Activated naive CD4-positive, alpha-beta T cell treated with anti-CD3 and anti-CD28 coated beads for 36 hours (primary cell): ENCODE measurements at regions not wholly inside any gene's neighbourhood (a gene's known extent, or its start where the extent isn't known, plus 50 kb on each side); places are given as distances from the start of the nearest gene placed in this dataset.
A peak's percentile ranks its signal among the peaks of the same experiment; 100 is the strongest.
"Not testable (repeated sequence)": the region's sequence is repeated elsewhere in the genome, so short reads cannot be mapped to it uniquely, and the experiment has no call there.

Experiments used
- CTCF ChIA-PET: fragments of 350-600 bp; sonication (Branson Sonifier 250); formaldehyde crosslinking; loops from one replicate; lab custom pipeline; 2021; ENCODE audit warnings: antibody characterized with exemption; lab: Charles Lee
- DNase-seq: peaks from one replicate; pipeline ENCODE4 v3.0.0-alpha.2; 2020
- H3K27ac Mint-ChIP-seq: one replicate; pipeline ENCODE4 v1.8.0; 2021; ENCODE audit warnings: mild to moderate bottlenecking, mixed read lengths
- H3K27me3 Mint-ChIP-seq: one replicate; pipeline ENCODE4 v1.8.0; 2021; ENCODE audit warnings: low read depth, mixed read lengths
- H3K36me3 Mint-ChIP-seq: one replicate; pipeline ENCODE4 v1.8.0; 2021; ENCODE audit warnings: low read depth, mixed read lengths
- H3K4me1 Mint-ChIP-seq: one replicate; pipeline ENCODE4 v1.8.0; 2021; ENCODE audit warnings: low read depth, mixed read lengths
- H3K4me3 Mint-ChIP-seq: one replicate; pipeline ENCODE4 v1.8.0; 2021; ENCODE audit warnings: mild to moderate bottlenecking, moderate library complexity, mixed read lengths
- H3K9me3 Mint-ChIP-seq: one replicate; pipeline ENCODE4 v1.8.0; 2021; ENCODE audit warnings: mixed read lengths
- intact Hi-C: fragments of 100-400 bp; cut with micrococcal nuclease; formaldehyde crosslinking; loops from one replicate; pipeline ENCODE4 v1.15.1; 2023

- H3K27me3 Mint-ChIP-seq: no peaks in the 10 kb centered on the region
- H3K27ac Mint-ChIP-seq: peak overlapping the region; percentile 79
- no peak overlapping the region for H3K4me3 Mint-ChIP-seq
- peaks cover 58% of the 10 kb centered on the region for H3K4me1 Mint-ChIP-seq
- CTCF ChIA-PET: interaction anchor here (0.6 to 1.9 kb wide), 5 partner anchors 59 to 873 kb away, joined by 3 to 9 read pairs (median 3); no protein-coding TSS in a partner anchor
- H3K9me3 Mint-ChIP-seq: no peaks in the 10 kb centered on the region
- H3K36me3 Mint-ChIP-seq: no peaks in the 10 kb centered on the region
- intact Hi-C loops: loop anchor here (1.0 kb wide), 9 partner anchors 25 to 1108 kb away; partner anchors contain the start of gene BCL6
- peak; percentile 86 for DNase-seq
Observed at GRCh38 chr3:187807086-187807862, 62.0 kb upstream of the BCL6 start.

DNA sequence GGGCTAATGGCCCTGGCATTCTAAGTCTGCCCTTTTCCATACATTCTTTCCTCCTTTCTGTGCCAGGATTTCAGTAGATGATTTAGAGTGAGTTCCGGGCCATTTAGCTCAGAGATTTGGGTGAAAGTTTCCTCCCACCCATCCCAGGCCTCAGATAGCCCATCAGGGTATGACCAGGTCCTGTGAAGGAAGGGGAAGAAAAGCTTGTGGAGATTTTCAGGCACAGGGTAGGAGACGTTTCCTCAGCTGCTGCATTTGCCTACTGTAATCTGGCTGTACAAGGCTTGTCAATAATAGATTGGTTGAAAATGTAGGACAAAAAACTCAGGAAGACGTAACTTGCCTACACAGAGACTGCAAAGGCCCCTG is 63.2 kb upstream of the BCL6 start:
- CTCF ChIA-PET: interaction anchor here (1.5 kb wide), 2 partner anchors 61 to 70 kb away, joined by 3 to 5 read pairs; no protein-coding TSS in a partner anchor
- peaks cover 48% of the 10 kb centered on the region for H3K4me1 Mint-ChIP-seq

GRCh38 chr3:187809612-187809991 is 64.3 kb upstream of the BCL6 start:
- Mint-ChIP-seq H3K9me3 (no peaks in the 10 kb centered on the region), H3K4me1 (peaks cover 38% of the 10 kb centered on the region), H3K36me3 (no peaks in the 10 kb centered on the region), H3K27ac (no peak overlapping the region), H3K4me3 (no peak overlapping the region), H3K27me3 (no peaks in the 10 kb centered on the region)
- intact Hi-C loops: no loop called here
- CTCF ChIA-PET: interaction anchor here (0.6 to 1.8 kb wide), 3 partner anchors 59 to 577 kb away, joined by 3 to 5 read pairs (median 4); no protein-coding TSS in a partner anchor
- no peak for DNase-seq

More for the DNA sequence above, 63.2 kb upstream of the BCL6 start:
- intact Hi-C loops: no loop called here
- Mint-ChIP-seq H3K4me3 (no peak overlapping the region), H3K27ac (no peak overlapping the region), H3K36me3 (no peaks in the 10 kb centered on the region), H3K9me3 (no peaks in the 10 kb centered on the region), H3K27me3 (no peaks in the 10 kb centered on the region)
- DNase-seq: no peak

- CTCF ChIA-PET: interaction anchor here (0.6 to 1.8 kb wide), 3 partner anchors 59 to 576 kb away, joined by 3 to 5 read pairs (median 4); no protein-coding TSS in a partner anchor
- intact Hi-C loops: no loop called here
- no peaks in the 10 kb centered on the region for H3K9me3 Mint-ChIP-seq
- DNase-seq: no peak
- peaks cover 33% of the 10 kb centered on the region for H3K4me1 Mint-ChIP-seq
- no peaks in the 10 kb centered on the region for H3K27me3 Mint-ChIP-seq
- no peak overlapping the region for H3K27ac Mint-ChIP-seq
- no peaks in the 10 kb centered on the region for H3K36me3 Mint-ChIP-seq
- H3K4me3 Mint-ChIP-seq: no peak overlapping the region
Observed at GRCh38 chr3:187810021-187810446, 64.8 kb upstream of the BCL6 start.

DNA sequence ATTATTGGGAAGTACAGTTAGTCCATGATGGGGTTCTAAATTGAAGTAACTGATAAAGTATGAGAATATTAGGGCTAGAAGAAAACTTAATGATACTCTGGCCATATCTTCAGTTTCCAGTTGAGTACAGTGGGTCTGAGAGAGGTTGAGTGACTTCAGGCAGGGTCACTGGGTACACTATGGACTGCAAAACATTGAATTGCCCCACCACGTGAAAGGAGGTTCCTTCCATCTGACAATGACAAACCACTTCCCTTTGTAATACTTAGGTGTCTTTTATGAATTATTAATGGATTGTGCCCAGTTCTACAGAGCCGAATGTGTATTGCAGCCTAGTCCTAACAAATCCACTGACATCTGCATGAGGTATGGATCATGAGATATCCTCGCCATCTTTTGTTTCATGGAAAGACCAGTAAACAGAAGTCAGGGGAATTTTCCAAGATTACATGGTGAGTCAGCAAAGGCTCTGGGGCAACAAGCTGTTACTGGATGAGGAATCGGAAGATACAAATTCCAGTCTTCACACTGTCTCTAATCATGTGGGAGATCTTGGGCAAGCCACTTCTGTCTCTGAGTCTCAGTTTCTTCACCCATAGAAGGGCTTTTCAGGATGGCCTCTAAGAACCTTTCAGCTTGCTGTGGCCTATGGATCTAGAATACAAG is 66.5 kb upstream of the BCL6 start:
- intact Hi-C loops: no loop called here
- H3K27me3 Mint-ChIP-seq: no peaks in the 10 kb centered on the region
- H3K36me3 Mint-ChIP-seq: no peaks in the 10 kb centered on the region
- peaks cover 17% of the 10 kb centered on the region for H3K4me1 Mint-ChIP-seq
- no peaks in the 10 kb centered on the region for H3K9me3 Mint-ChIP-seq
- H3K4me3 Mint-ChIP-seq: no peak overlapping the region
- H3K27ac Mint-ChIP-seq: no peak overlapping the region
- no peak for DNase-seq
- CTCF ChIA-PET: no interaction called here

- CTCF ChIA-PET: no interaction called here
- no peak overlapping the region for H3K4me3 Mint-ChIP-seq
- no peaks in the 10 kb centered on the region for H3K27me3 Mint-ChIP-seq
- intact Hi-C loops: no loop called here
- H3K4me1 Mint-ChIP-seq: peaks cover 10% of the 10 kb centered on the region
- no peak overlapping the region for H3K27ac Mint-ChIP-seq
- DNase-seq: no peak
- no peaks in the 10 kb centered on the region for H3K9me3 Mint-ChIP-seq
- H3K36me3 Mint-ChIP-seq: no peaks in the 10 kb centered on the region
Observed at GRCh38 chr3:187812496-187812895, 67.2 kb upstream of the BCL6 start.

DNA sequence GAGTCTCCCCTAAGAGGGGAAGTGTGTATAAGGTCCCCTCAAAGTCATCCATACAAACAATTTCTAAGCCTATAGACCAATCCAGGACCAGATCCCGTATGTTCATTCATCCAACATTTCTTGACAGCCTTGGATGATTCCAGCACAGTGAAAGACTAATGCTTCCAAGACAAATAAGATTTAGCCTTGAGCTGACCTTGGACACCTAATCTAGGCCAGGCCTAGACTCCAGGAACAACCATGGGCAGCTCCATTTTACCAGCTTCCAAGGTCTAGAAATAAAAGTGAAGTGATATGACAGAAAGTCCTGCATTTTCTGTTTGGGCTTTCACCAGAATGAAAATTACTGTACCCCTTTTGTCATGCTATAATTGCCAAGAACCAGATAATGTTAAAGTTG is 67.9 kb upstream of the BCL6 start:
- Mint-ChIP-seq H3K27ac (no peak overlapping the region), H3K9me3 (no peaks in the 10 kb centered on the region), H3K36me3 (no peaks in the 10 kb centered on the region), H3K4me1 (peaks cover 6% of the 10 kb centered on the region), H3K4me3 (no peak overlapping the region), H3K27me3 (no peaks in the 10 kb centered on the region)
- no peak for DNase-seq
- CTCF ChIA-PET: no interaction called here
- intact Hi-C loops: no loop called here

GRCh38 chr3:187817766-187818165 is 72.5 kb upstream of the BCL6 start:
- intact Hi-C loops, CTCF ChIA-PET, H3K27ac Mint-ChIP-seq, H3K9me3 Mint-ChIP-seq, H3K36me3 Mint-ChIP-seq, H3K4me1 Mint-ChIP-seq, DNase-seq, H3K4me3 Mint-ChIP-seq, H3K27me3 Mint-ChIP-seq: not testable (repeated sequence)

GRCh38 chr3:187821616-187822317 is 76.5 kb upstream of the BCL6 start:
- CTCF ChIA-PET: interaction anchor here (1.1 kb wide), 1 partner anchor 73 kb away, joined by 3 read pairs; no protein-coding TSS in a partner anchor

DNA sequence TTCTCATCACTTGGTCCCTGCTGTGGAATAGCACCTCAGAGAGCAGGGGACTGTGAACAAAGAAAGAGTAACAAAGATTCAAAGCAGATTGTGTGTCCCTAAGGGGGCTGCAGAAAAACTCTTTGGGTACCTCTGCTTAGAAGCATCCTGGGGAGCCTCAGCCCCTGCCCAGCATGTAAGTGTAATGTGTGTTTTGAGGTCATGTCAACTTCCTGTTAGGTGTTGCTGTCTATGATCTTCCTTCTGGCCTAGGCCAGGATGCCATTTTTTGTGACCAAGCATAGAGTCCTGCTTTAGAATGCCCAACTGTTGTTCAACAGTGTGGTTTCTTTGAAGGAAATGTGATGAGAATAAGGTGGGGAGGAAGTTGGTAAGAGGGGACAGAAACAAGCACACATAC is 77.1 kb upstream of the BCL6 start:
- CTCF ChIA-PET: no interaction called here
- Mint-ChIP-seq H3K9me3 (no peaks in the 10 kb centered on the region), H3K27ac (no peak overlapping the region), H3K36me3 (no peaks in the 10 kb centered on the region), H3K4me3 (no peak overlapping the region), H3K27me3 (no peaks in the 10 kb centered on the region), H3K4me1 (peaks cover 9% of the 10 kb centered on the region)
- no peak for DNase-seq
- intact Hi-C loops: no loop called here

More at GRCh38 chr3:187821616-187822317, 76.5 kb upstream of the BCL6 start:
- DNase-seq: no peak
- no peaks in the 10 kb centered on the region for H3K36me3 Mint-ChIP-seq
- H3K27ac Mint-ChIP-seq: no peak overlapping the region
- H3K4me1 Mint-ChIP-seq: peaks cover 9% of the 10 kb centered on the region
- intact Hi-C loops: no loop called here
- H3K27me3 Mint-ChIP-seq: no peaks in the 10 kb centered on the region
- H3K4me3 Mint-ChIP-seq: no peak overlapping the region
- H3K9me3 Mint-ChIP-seq: no peaks in the 10 kb centered on the region

- Mint-ChIP-seq H3K27ac (no peak overlapping the region), H3K4me3 (no peak overlapping the region), H3K36me3 (no peaks in the 10 kb centered on the region), H3K27me3 (no peaks in the 10 kb centered on the region), H3K4me1 (peaks cover 12% of the 10 kb centered on the region), H3K9me3 (no peaks in the 10 kb centered on the region)
- CTCF ChIA-PET: no interaction called here
- no peak for DNase-seq
- intact Hi-C loops: no loop called here
Observed at GRCh38 chr3:187823746-187824145, 78.5 kb upstream of the BCL6 start.

DNA sequence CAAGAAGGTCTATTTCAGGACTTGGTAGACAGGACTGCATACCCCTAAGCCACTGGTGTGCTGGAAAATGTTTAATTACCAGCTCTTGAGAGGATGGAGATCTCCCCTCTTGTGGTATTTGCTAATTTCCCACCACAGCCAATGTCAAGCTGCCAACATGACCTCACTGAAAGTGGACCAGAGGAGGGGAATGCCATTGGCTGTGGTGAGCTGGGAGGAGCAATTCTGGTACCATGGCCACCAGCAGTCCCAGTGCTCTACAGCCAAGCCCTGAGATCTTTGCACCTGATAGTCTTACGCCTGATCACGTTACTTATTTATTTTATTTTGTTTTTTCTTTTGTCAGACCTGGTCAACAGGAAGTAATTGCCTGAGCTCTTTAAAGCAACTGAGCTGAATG is 82.5 kb upstream of the BCL6 start:
- CTCF ChIA-PET: interaction anchor here (1.6 kb wide), 1 partner anchor 13 kb away, joined by 3 read pairs; no protein-coding TSS in a partner anchor
- intact Hi-C loops: no loop called here
- Mint-ChIP-seq H3K4me1 (peaks cover 16% of the 10 kb centered on the region), H3K27ac (no peak overlapping the region), H3K27me3 (no peaks in the 10 kb centered on the region), H3K9me3 (no peaks in the 10 kb centered on the region), H3K36me3 (no peaks in the 10 kb centered on the region), H3K4me3 (no peak overlapping the region)
- no peak for DNase-seq
